Caco-2 (cell line): ENCODE measurements at regions not wholly inside any gene's neighbourhood (a gene's known extent, or its start where the extent isn't known, plus 50 kb on each side); places are given as distances from the start of the nearest gene placed in this dataset.

Experiments
- BruUV-seq: library from RNA; stranded (reverse); fragments of 400-500 nt; replicated peaks from 2 replicates; lab custom pipeline; 2021; lab: Mats Ljungman, UMichigan
- CTCF ChIA-PET: fragments of 300-600 bp; sonication (Branson Sonifier 250); formaldehyde crosslinking; loops from one replicate; lab custom pipeline; 2022; ENCODE audit warnings: antibody characterized with exemption; lab: Charles Lee
- POLR2A ChIA-PET: fragments of 300-600 bp; sonication (Branson Sonifier 250); formaldehyde crosslinking; loops from one replicate; lab custom pipeline; 2022; ENCODE audit warnings: antibody characterized with exemption; lab: Charles Lee
- DNase-seq, 2 experiments: peaks; one replicate each; pipeline versions ENCODE4 v3.0.0 to v3.0.0-alpha.2; 2020 to 2022
- H3K27me3 ChIP-seq: replicated peaks from 2 replicates; pipeline ENCODE4 v1.6.0; 2011; ENCODE audit warnings: low read length; ENCODE audit not compliant: control insufficient read depth, insufficient read depth
- H3K36me3 ChIP-seq: 2 replicates; pipeline ENCODE4 v1.5.1; 2011; ENCODE audit warnings: low read length; ENCODE audit not compliant: control insufficient read depth, insufficient read depth
- H3K4me1 ChIP-seq: fragments of 250-450 bp; sonication (Bioruptor Pico); 2 replicates; pipeline ENCODE4 v1.5.1; 2020; ENCODE audit warnings: mild to moderate bottlenecking
- H3K4me3 ChIP-seq: 2 replicates; pipeline ENCODE4 v1.5.1; 2011; ENCODE audit warnings: low read depth, mild to moderate bottlenecking, control low read depth, low read length
- H3K9me3 ChIP-seq: fragments of 250-450 bp; sonication (Bioruptor Pico); 2 replicates; pipeline ENCODE4 v1.5.1; 2020; ENCODE audit warnings: mild to moderate bottlenecking, moderate library complexity
- H3K27ac Mint-ChIP-seq: one replicate; pipeline ENCODE4 v1.8.0; 2022; ENCODE audit warnings: mixed read lengths; ENCODE audit not compliant: unreplicated experiment
- H3K27me3 Mint-ChIP-seq: one replicate; pipeline ENCODE4 v1.8.0; 2022; ENCODE audit warnings: mixed read lengths; ENCODE audit not compliant: insufficient read depth, unreplicated experiment
- H3K36me3 Mint-ChIP-seq: one replicate; pipeline ENCODE4 v1.8.0; 2022; ENCODE audit warnings: mild to moderate bottlenecking, mixed read lengths; ENCODE audit not compliant: insufficient read depth, unreplicated experiment
- H3K4me1 Mint-ChIP-seq: one replicate; pipeline ENCODE4 v1.8.0; 2022; ENCODE audit warnings: low read depth, mixed read lengths; ENCODE audit not compliant: unreplicated experiment
- H3K4me3 Mint-ChIP-seq: one replicate; pipeline ENCODE4 v1.8.0; 2022; ENCODE audit warnings: mild to moderate bottlenecking, moderate library complexity, mixed read lengths; ENCODE audit not compliant: unreplicated experiment
- H3K9me3 Mint-ChIP-seq: one replicate; pipeline ENCODE4 v1.8.0; 2022; ENCODE audit warnings: mixed read lengths; ENCODE audit not compliant: unreplicated experiment
- CTCF ChIP-seq, 2 experiments: fragments of 200-600 bp in 1 of 2; IDR thresholded peaks; 1 replicate in 1 of 2; 2 replicates in 1 of 2; pipeline versions ENCODE4 v1.5.1 to v1.8.0; 2011 to 2022; ENCODE audit warnings: antibody characterized with exemption in 1 of 2, control low read depth in 1 of 2, inconsistent platforms in 1 of 2, low read depth in 1 of 2, low read length in 1 of 2, mild to moderate bottlenecking in 1 of 2, moderate library complexity in 1 of 2; ENCODE audit not compliant: insufficient read depth in 1 of 2, severe bottlenecking in 1 of 2, unreplicated experiment in 1 of 2
- intact Hi-C: fragments of 100-400 bp; cut with micrococcal nuclease; formaldehyde crosslinking; loops from one replicate; pipeline ENCODE4 v1.10.0; 2022; ENCODE audit not compliant: unreplicated experiment

- Histone ChIP-seq H3K4me1 (peaks cover 12% of the 10 kb centered on the region; the same call in 1 of the 2 replicates), H3K9me3 (no peaks in the 10 kb centered on the region), H3K27me3 (no peaks in the 10 kb centered on the region), H3K36me3 (no peaks in the 10 kb centered on the region), H3K4me3 (no peak overlapping the region)
- Mint-ChIP-seq H3K4me3 (no peak overlapping the region), H3K27ac (no peak overlapping the region), H3K9me3 (peaks cover 14% of the 10 kb centered on the region), H3K36me3 (peaks cover 5% of the 10 kb centered on the region), H3K4me1 (peaks cover 9% of the 10 kb centered on the region), H3K27me3 (no peaks in the 10 kb centered on the region)
- intact Hi-C loops = no loop called here
- CTCF ChIA-PET = no interaction called here
- no peak for DNase-seq
- no peak for TF ChIP-seq CTCF (IDR thresholded peaks at IDR 0.05; ENCODE audit: insufficient read depth in 1 of 2, low read depth in 1 of 2, low read length in 1 of 2, severe bottlenecking in 1 of 2, unreplicated experiment in 1 of 2)
- no TSS peak for BruUV-seq
- POLR2A ChIA-PET = no interaction called here
Observed at GRCh38 chr4:28250646-28251045, 1390.0 kb downstream of the STIM2 start.

DNA sequence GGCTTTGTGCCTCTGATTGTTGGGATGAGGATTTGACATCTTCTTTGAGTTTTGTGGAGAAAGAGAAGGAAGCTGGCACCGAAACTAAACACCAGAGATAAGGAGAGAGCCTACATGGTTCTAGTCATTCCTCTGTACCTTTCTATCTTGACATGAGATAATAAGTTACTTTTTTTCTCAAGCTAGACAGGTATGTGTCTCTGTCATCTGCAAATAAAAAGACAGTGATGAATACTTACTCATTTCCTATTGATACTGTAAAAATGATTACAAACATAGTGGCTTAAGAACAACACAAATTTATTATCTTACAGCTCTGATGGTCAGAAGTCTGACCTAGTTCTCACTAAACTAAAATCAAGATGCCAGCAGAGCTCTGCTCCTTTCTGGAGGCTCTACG lies 1391.2 kb downstream of the STIM2 start:
- Mint-ChIP-seq H3K4me3 (no peak overlapping the region), H3K4me1 (peaks cover 9% of the 10 kb centered on the region), H3K27me3 (no peaks in the 10 kb centered on the region), H3K9me3 (peaks cover 26% of the 10 kb centered on the region), H3K27ac (no peak overlapping the region), H3K36me3 (peaks cover 5% of the 10 kb centered on the region)
- no TSS peak for BruUV-seq
- Histone ChIP-seq H3K4me3 (no peak overlapping the region), H3K27me3 (no peaks in the 10 kb centered on the region), H3K4me1 (peaks cover 12% of the 10 kb centered on the region; the same call in 1 of the 2 replicates), H3K36me3 (no peaks in the 10 kb centered on the region), H3K9me3 (no peaks in the 10 kb centered on the region)
- POLR2A ChIA-PET = no interaction called here
- no peak for TF ChIP-seq CTCF (IDR thresholded peaks at IDR 0.05; ENCODE audit: insufficient read depth in 1 of 2, low read depth in 1 of 2, low read length in 1 of 2, severe bottlenecking in 1 of 2, unreplicated experiment in 1 of 2)
- DNase-seq = no peak
- intact Hi-C loops = no loop called here
- CTCF ChIA-PET = no interaction called here

DNA sequence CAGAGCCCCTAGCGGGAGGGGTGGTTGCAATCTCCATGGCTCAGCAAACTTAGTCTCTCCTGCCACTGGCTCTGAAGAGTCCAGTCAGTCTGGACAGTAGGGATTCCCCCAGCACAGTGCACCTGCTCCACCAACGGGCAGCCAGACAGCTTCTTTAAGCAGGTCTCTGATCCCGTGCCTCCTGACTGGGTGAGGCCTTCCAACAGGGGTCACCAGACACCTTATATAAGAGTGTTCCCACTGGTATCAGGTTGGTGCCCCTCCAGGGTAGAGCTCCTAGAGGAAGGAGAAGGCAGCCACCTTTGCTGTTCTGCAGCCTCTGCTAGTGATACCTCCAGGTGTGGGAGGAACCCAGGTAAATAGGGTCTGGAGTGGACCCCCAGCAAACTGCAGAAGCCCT lies 1393.4 kb downstream of the STIM2 start:
- H3K4me1 Mint-ChIP-seq = peaks cover 9% of the 10 kb centered on the region
- Histone ChIP-seq H3K4me1 (peaks cover 5% of the 10 kb centered on the region; the same call in 1 of the 2 replicates), H3K4me3 (no peak overlapping the region), H3K9me3 (no peaks in the 10 kb centered on the region), H3K27me3 (no peaks in the 10 kb centered on the region), H3K36me3 (no peaks in the 10 kb centered on the region)
- H3K9me3 Mint-ChIP-seq = peaks cover 28% of the 10 kb centered on the region
- no peak overlapping the region for H3K4me3 Mint-ChIP-seq
- no peak for TF ChIP-seq CTCF (IDR thresholded peaks at IDR 0.05; ENCODE audit: insufficient read depth in 1 of 2, low read depth in 1 of 2, low read length in 1 of 2, severe bottlenecking in 1 of 2, unreplicated experiment in 1 of 2)
- ChIA-PET POLR2A (no interaction called here), CTCF (no interaction called here)
- peak; percentile 26 to 41 for DNase-seq
- no peak overlapping the region for H3K27ac Mint-ChIP-seq
- no TSS peak for BruUV-seq
- H3K27me3 Mint-ChIP-seq = no peaks in the 10 kb centered on the region
- intact Hi-C loops = no loop called here
- peaks cover 5% of the 10 kb centered on the region for H3K36me3 Mint-ChIP-seq
